HCT116 (cell line): ENCODE measurements at regions not wholly inside any gene's neighbourhood (a gene's known extent, or its start where the extent isn't known, plus 50 kb on each side); places are given as distances from the start of the nearest gene placed in this dataset.
"Not testable (repeated sequence)": the region's sequence is repeated elsewhere in the genome, so short reads cannot be mapped to it uniquely, and the experiment has no call there.

Experiments
- ATAC-seq: fragments of 200-7000 bp; cut with Tn5 transposase; 2 replicates; pipeline ENCODE4 v1.9.1; 2020; ENCODE audit warnings: mild to moderate bottlenecking, moderate library complexity
- BruUV-seq: library from RNA; stranded (reverse); fragments of 400-500 nt; replicated peaks from 2 replicates; lab custom pipeline; 2021; lab: Mats Ljungman, UMichigan
- CTCF ChIA-PET: fragments of 300-600 bp; sonication (Branson Sonifier 250); formaldehyde crosslinking; loops from one replicate; lab custom pipeline; 2021; ENCODE audit warnings: antibody characterized with exemption; lab: Charles Lee
- POLR2A ChIA-PET: fragments of 300-600, 350-600 bp; sonication (Branson Sonifier 250); formaldehyde crosslinking; loops from one replicate; lab custom pipeline; 2021; ENCODE audit warnings: antibody characterized with exemption; lab: Charles Lee
- RAD21 ChIA-PET, 2 experiments: fragments of 300-600 bp; sonication (Branson Sonifier 250); formaldehyde crosslinking; loops; one replicate each; lab custom pipeline; 2023; ENCODE audit warnings: low total read pairs in 2 of 2; ENCODE audit not compliant: uncharacterized antibody in 2 of 2, unreplicated experiment in 2 of 2, low non-redundant PET in 1 of 2; lab: Charles Lee
- DNase-seq: peaks from one replicate; pipeline ENCODE4 v3.0.0-alpha.2; 2010; ENCODE audit warnings: low read depth, low spot score
- H2AFZ ChIP-seq: fragments of 200-600 bp; shearing (Covaris generic), sonication (generic); 2 replicates; pipeline ENCODE4 v1.6.1; 2017; ENCODE audit warnings: low read depth, mixed run types, mixed read lengths, antibody characterized with exemption, low read length; ENCODE audit not compliant: poor library complexity, severe bottlenecking
- H3K27ac ChIP-seq: 2 replicates; pipeline ENCODE4 v1.5.1; 2012; ENCODE audit warnings: low read depth, low read length
- H3K27me3 ChIP-seq: fragments of 200-600 bp; sonication (generic); 2 replicates; pipeline ENCODE4 v1.6.1; 2016; ENCODE audit warnings: mixed run types, low read length, mixed read lengths; ENCODE audit not compliant: insufficient read depth
- H3K36me3 ChIP-seq, 2 experiments: fragments of 200-500 bp in 1 of 2; fragments of 200-600 bp in 1 of 2; sonication (Bioruptor generic) in 1 of 2; sonication (generic) in 1 of 2; 2 replicates each; pipeline versions ENCODE4 v1.5.1 to v1.6.1; 2014 to 2016; ENCODE audit warnings: low read length in 2 of 2, inconsistent platforms in 1 of 2, mixed read lengths in 1 of 2, mixed run types in 1 of 2; ENCODE audit not compliant: insufficient read depth in 2 of 2, control insufficient read depth in 1 of 2
- H3K4me1 ChIP-seq, 2 experiments: fragments of 200-600 bp in 1 of 2; sonication (generic) in 1 of 2; 2 replicates each; pipeline versions ENCODE4 v1.5.1 to v1.6.1; 2012 to 2017; ENCODE audit warnings: low read length in 2 of 2, inconsistent platforms in 1 of 2, mild to moderate bottlenecking in 1 of 2, mixed read lengths in 1 of 2, mixed run types in 1 of 2, moderate library complexity in 1 of 2; ENCODE audit not compliant: insufficient read depth in 2 of 2, control insufficient read depth in 1 of 2
- H3K4me2 ChIP-seq: fragments of 200-600 bp; sonication (generic); 2 replicates; pipeline ENCODE4 v1.6.1; 2017; ENCODE audit warnings: mixed run types, low read length, mixed read lengths
- H3K4me3 ChIP-seq, 2 experiments: fragments of 200-600 bp in 1 of 2; sonication (generic) in 1 of 2; replicated peaks in 1 of 2; 2 replicates each; pipeline ENCODE4 v1.5.1; 2011 to 2016; ENCODE audit warnings: low read length in 2 of 2, control low read depth in 1 of 2, low read depth in 1 of 2, mild to moderate bottlenecking in 1 of 2, mixed read lengths in 1 of 2, mixed run types in 1 of 2
- H3K79me2 ChIP-seq: fragments of 200-600 bp; sonication (generic); 2 replicates; pipeline ENCODE4 v1.6.1; 2017; ENCODE audit warnings: mild to moderate bottlenecking, mixed run types, low read length, moderate library complexity, mixed read lengths; ENCODE audit not compliant: insufficient read depth
- H3K9ac ChIP-seq: fragments of 200-600 bp; sonication (generic); 2 replicates; pipeline ENCODE4 v1.6.1; 2016; ENCODE audit warnings: low read length, mixed read lengths
- H3K9me2 ChIP-seq: fragments of 200-600 bp; sonication (generic), shearing (Covaris generic); 2 replicates; pipeline ENCODE4 v1.6.1; 2017; ENCODE audit warnings: mixed run types, mild to moderate bottlenecking, moderate library complexity; ENCODE audit not compliant: insufficient read depth
- H3K9me3 ChIP-seq, 2 experiments: fragments of 200-500 bp in 1 of 2; fragments of 200-600 bp in 1 of 2; sonication (Bioruptor generic) in 1 of 2; sonication (generic) in 1 of 2; 2 replicates each; pipeline ENCODE4 v1.6.1; 2014 to 2017; ENCODE audit warnings: low read length in 2 of 2, mixed read lengths in 2 of 2, inconsistent platforms in 1 of 2, low read depth in 1 of 2, mild to moderate bottlenecking in 1 of 2, mixed run types in 1 of 2, moderate library complexity in 1 of 2; ENCODE audit not compliant: control insufficient read depth in 1 of 2, insufficient read depth in 1 of 2
- H4K20me1 ChIP-seq: fragments of 200-600 bp; sonication (generic), shearing (Covaris generic); 2 replicates; pipeline ENCODE4 v1.6.1; 2017; ENCODE audit warnings: mixed run types, mild to moderate bottlenecking, moderate library complexity; ENCODE audit not compliant: insufficient read depth
- CBX3 ChIP-seq: IDR thresholded peaks from 2 replicates; pipeline ENCODE4 v1.6.1; 2012; ENCODE audit warnings: low read depth
- EGR1 ChIP-seq: IDR thresholded peaks from 2 replicates; pipeline ENCODE4 v1.6.1; 2012; ENCODE audit warnings: low read depth
- ELF1 ChIP-seq: IDR thresholded peaks from 2 replicates; pipeline ENCODE4 v1.6.1; 2012; ENCODE audit warnings: low read depth, borderline replicate concordance
- EZH2 ChIP-seq: fragments of 200-600 bp; sonication (generic); IDR thresholded peaks from 2 replicates; pipeline ENCODE4 v1.6.1; 2017; ENCODE audit warnings: antibody characterized with exemption, mixed run types
- JUND ChIP-seq: IDR thresholded peaks from 2 replicates; pipeline ENCODE4 v1.6.1; 2012
- POLR2A ChIP-seq: IDR thresholded peaks from 2 replicates; pipeline ENCODE4 v1.7.0; 2011; ENCODE audit warnings: borderline replicate concordance; ENCODE audit not compliant: insufficient read depth, insufficient read length; ENCODE audit errors: extremely low read depth
- POLR2AphosphoS5 ChIP-seq: IDR thresholded peaks from 2 replicates; pipeline ENCODE4 v1.6.1; 2011; ENCODE audit warnings: mild to moderate bottlenecking, low read depth, low read length, moderate library complexity
- SIN3A ChIP-seq: IDR thresholded peaks from 2 replicates; pipeline ENCODE4 v1.6.1; 2012; ENCODE audit warnings: low read depth
- TCF7L2 ChIP-seq: IDR thresholded peaks from 2 replicates; pipeline ENCODE4 v1.7.0; 2011; ENCODE audit warnings: borderline replicate concordance, inconsistent platforms; ENCODE audit not compliant: insufficient read depth, insufficient read length; ENCODE audit errors: extremely low read depth
- YY1 ChIP-seq: IDR thresholded peaks from 2 replicates; pipeline ENCODE4 v1.6.1; 2011; ENCODE audit warnings: low read length, low read depth, moderate library complexity, mild to moderate bottlenecking; ENCODE audit not compliant: insufficient replicate concordance; ENCODE audit errors: extremely low read depth
- ZFX ChIP-seq: fragments of 450-650 bp; IDR thresholded peaks from 2 replicates; pipeline ENCODE4 v1.6.1; 2017
- intact Hi-C: fragments of 100-400 bp; cut with micrococcal nuclease; formaldehyde crosslinking; loops from 2 replicates; pipeline ENCODE4 v1.10.0; 2022
- TF ChIP-seq, protein P1 (sequence below): IDR thresholded peaks from 2 replicates; pipeline ENCODE4 v1.6.1; 2012; ENCODE audit warnings: low read depth
- TF ChIP-seq, protein P2 (sequence below): IDR thresholded peaks from 2 replicates; pipeline ENCODE4 v1.6.1; 2011; ENCODE audit warnings: mild to moderate bottlenecking, low read length, moderate library complexity; ENCODE audit not compliant: insufficient replicate concordance; ENCODE audit errors: extremely low read depth
- TF ChIP-seq, protein P3 (sequence below): IDR thresholded peaks from 2 replicates; pipeline ENCODE4 v1.6.1; 2012

DNA sequence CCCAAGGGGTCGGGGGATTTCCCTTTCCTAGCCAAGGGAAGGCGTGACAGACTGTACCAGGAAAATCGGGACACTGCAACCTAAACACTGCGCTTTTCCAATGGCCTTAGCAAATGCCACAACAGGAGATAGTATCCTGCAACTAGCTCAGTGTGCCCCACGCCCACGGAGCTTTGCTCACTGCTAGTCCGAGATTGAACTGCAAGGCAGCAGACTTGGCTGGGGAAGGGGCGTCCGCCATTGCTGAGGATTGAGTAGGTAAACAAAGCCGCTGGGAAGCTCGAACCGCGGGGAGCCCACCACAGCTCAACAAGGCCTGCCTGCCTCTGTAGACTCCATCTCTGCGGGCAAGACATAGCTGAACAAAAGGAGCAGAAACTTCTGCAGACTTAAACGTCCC lies 72.3 kb upstream of the THRB start (continued):
- TF ChIP-seq, protein P1, sequence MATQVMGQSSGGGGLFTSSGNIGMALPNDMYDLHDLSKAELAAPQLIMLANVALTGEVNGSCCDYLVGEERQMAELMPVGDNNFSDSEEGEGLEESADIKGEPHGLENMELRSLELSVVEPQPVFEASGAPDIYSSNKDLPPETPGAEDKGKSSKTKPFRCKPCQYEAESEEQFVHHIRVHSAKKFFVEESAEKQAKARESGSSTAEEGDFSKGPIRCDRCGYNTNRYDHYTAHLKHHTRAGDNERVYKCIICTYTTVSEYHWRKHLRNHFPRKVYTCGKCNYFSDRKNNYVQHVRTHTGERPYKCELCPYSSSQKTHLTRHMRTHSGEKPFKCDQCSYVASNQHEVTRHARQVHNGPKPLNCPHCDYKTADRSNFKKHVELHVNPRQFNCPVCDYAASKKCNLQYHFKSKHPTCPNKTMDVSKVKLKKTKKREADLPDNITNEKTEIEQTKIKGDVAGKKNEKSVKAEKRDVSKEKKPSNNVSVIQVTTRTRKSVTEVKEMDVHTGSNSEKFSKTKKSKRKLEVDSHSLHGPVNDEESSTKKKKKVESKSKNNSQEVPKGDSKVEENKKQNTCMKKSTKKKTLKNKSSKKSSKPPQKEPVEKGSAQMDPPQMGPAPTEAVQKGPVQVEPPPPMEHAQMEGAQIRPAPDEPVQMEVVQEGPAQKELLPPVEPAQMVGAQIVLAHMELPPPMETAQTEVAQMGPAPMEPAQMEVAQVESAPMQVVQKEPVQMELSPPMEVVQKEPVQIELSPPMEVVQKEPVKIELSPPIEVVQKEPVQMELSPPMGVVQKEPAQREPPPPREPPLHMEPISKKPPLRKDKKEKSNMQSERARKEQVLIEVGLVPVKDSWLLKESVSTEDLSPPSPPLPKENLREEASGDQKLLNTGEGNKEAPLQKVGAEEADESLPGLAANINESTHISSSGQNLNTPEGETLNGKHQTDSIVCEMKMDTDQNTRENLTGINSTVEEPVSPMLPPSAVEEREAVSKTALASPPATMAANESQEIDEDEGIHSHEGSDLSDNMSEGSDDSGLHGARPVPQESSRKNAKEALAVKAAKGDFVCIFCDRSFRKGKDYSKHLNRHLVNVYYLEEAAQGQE: no peak

DNA sequence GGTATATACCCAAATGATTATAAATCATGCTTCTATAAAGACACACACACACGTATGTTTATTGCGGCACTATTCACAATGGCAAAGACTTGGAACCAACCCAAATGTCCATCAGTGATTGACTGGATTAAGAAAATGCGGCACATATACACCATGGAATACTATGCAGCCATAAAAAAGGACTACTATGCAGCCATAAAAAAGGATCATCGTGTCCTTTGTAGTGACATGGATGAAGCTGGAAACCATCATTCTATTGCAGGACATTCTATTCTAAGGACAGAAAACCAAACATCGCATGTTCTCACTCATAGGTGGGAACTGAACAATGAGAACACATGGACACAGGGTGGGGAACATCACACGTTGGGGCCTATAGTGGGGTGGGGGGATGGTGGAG lies 77.8 kb upstream of the THRB start:
- CTCF ChIA-PET, H3K4me3 ChIP-seq, RAD21 ChIA-PET, intact Hi-C loops, H3K4me1 ChIP-seq, H3K27ac ChIP-seq, H3K4me2 ChIP-seq, POLR2A ChIA-PET, H3K9me3 ChIP-seq, BruUV-seq, H3K9me2 ChIP-seq, H4K20me1 ChIP-seq, H2AFZ ChIP-seq, H3K9ac ChIP-seq, DNase-seq, H3K36me3 ChIP-seq, H3K79me2 ChIP-seq, ATAC-seq, H3K27me3 ChIP-seq: not testable (repeated sequence)

DNA sequence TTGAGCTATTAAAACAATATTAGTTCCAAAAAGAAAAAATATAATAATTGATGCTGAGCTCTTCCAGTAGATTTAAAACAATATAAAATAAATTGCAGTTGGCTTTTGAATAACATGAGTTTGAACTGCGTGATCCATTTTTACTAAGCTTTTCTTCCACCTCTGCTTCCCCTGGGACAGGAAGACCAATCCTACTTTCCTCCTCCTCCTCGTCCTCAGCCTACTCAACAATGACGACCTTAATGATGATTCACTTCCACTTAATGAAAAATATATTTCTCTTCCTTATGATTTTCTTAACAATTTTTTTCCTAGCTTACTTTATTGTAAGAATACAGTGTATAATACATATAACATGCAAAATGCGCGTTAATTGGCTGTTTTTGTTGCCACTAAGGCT lies 78.9 kb upstream of the THRB start:
- H3K9me2 ChIP-seq: no peaks in the 10 kb centered on the region
- DNase-seq: no peak
- no peak overlapping the region for H2AFZ ChIP-seq
- no peaks in the 10 kb centered on the region for H3K27me3 ChIP-seq
- no peaks in the 10 kb centered on the region for H3K4me1 ChIP-seq
- H3K36me3 ChIP-seq: no peaks in the 10 kb centered on the region
- no TSS peak for BruUV-seq
- H3K9me3 ChIP-seq: no peaks in the 10 kb centered on the region
- ChIA-PET CTCF (no interaction called here), POLR2A (no interaction called here), RAD21 (no interaction called here)
- no peak for ATAC-seq
- H3K4me2 ChIP-seq: no peak overlapping the region
- no peak overlapping the region for H3K4me3 ChIP-seq
- no peak overlapping the region for H3K9ac ChIP-seq
- intact Hi-C loops: no loop called here
- H3K27ac ChIP-seq: no peak overlapping the region
- H3K79me2 ChIP-seq: no peaks in the 10 kb centered on the region
- no peaks in the 10 kb centered on the region for H4K20me1 ChIP-seq
- TF ChIP-seq, protein P2, sequence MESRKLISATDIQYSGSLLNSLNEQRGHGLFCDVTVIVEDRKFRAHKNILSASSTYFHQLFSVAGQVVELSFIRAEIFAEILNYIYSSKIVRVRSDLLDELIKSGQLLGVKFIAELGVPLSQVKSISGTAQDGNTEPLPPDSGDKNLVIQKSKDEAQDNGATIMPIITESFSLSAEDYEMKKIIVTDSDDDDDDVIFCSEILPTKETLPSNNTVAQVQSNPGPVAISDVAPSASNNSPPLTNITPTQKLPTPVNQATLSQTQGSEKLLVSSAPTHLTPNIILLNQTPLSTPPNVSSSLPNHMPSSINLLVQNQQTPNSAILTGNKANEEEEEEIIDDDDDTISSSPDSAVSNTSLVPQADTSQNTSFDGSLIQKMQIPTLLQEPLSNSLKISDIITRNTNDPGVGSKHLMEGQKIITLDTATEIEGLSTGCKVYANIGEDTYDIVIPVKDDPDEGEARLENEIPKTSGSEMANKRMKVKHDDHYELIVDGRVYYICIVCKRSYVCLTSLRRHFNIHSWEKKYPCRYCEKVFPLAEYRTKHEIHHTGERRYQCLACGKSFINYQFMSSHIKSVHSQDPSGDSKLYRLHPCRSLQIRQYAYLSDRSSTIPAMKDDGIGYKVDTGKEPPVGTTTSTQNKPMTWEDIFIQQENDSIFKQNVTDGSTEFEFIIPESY: no peak
- TF ChIP-seq POLR2AphosphoS5 (no peak), TCF7L2 (no peak), POLR2A (no peak), EZH2 (no peak), ELF1 (no peak), JUND (no peak), YY1 (no peak), CBX3 (no peak), EGR1 (no peak), SIN3A (no peak), ZFX (no peak)
- TF ChIP-seq, protein P3, sequence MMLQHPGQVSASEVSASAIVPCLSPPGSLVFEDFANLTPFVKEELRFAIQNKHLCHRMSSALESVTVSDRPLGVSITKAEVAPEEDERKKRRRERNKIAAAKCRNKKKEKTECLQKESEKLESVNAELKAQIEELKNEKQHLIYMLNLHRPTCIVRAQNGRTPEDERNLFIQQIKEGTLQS: no peak
